ENCODE measurements at regions not wholly inside any gene's neighbourhood (a gene's known extent, or its start where the extent isn't known, plus 50 kb on each side); places are given as distances from the start of the nearest gene placed in this dataset.

DNA sequence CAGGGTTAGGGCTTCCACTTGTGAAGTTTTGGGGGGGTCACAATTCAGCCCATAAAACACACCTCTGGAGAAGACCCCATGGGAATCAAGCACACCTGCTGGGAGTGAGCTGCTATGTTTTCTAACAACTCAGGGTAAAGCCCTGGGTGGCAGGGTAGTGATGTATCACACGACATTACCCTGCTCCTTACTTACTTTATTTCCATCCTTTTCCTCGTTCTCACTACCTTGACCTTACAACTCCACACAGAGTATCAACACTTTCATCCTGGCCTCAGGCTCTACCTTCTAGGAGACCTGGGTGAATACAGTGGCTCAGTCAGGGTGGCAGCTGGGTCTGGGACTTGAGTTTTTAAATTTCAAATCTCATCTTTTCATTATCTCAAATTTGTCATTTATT is 290.3 kb downstream of the CYRIA start:
- no peak overlapping the region; a peak in 1 of 5 replicates for H3K4me3 Mint-ChIP-seq
- Histone ChIP-seq H3K27ac (ENCODE audit: insufficient read length, low read depth, low read length) (no peak overlapping the region), H2AFZ (ENCODE audit: low read length) (no peak overlapping the region), H4K91ac (ENCODE audit: insufficient read length, low read depth, low read length) (no peak overlapping the region), H3K9ac (ENCODE audit: extremely low read depth, insufficient read length, low read length) (no peak overlapping the region), H2BK12ac (ENCODE audit: insufficient read length, low read depth, low read length) (no peak overlapping the region), H3K79me1 (ENCODE audit: insufficient read depth, low read depth, low read length, poor library complexity, severe bottlenecking) (no peaks in the 10 kb centered on the region), H3K18ac (ENCODE audit: insufficient read length, low read depth, low read length) (no peak overlapping the region), H3K27me3 (ENCODE audit: insufficient read depth, low read length) (no peaks in the 10 kb centered on the region), H3K4ac (ENCODE audit: low read depth, low read length) (no peak overlapping the region), H4K8ac (replicated peaks; ENCODE audit: insufficient read length, low read depth, low read length) (no peak overlapping the region), H2BK15ac (ENCODE audit: low read depth, low read length) (no peak overlapping the region), H2AK5ac (ENCODE audit: insufficient read length, low read length) (no peak overlapping the region), H4K20me1 (ENCODE audit: control insufficient read depth, insufficient read depth, insufficient read length) (no peaks in the 10 kb centered on the region), H4K5ac (ENCODE audit: insufficient read length, low read depth, low read length) (no peak overlapping the region), H2BK120ac (ENCODE audit: low read depth, low read length, poor library complexity, severe bottlenecking) (no peak overlapping the region), H3K79me2 (ENCODE audit: insufficient read depth, low read length) (no peaks in the 10 kb centered on the region), H3K56ac (ENCODE audit: insufficient read length, low read depth, low read length) (no peak overlapping the region), H3T11ph (ENCODE audit: low read length) (no peak overlapping the region), H3K4me1 (ENCODE audit: insufficient read depth, low read length) (no peaks in the 10 kb centered on the region), H3K23ac (ENCODE audit: insufficient read length, low read depth, low read length) (no peak overlapping the region), H2BK5ac (ENCODE audit: insufficient read length, low read length) (no peak overlapping the region), H2BK20ac (ENCODE audit: low read depth, low read length, poor library complexity, severe bottlenecking) (no peak overlapping the region), H3K14ac (ENCODE audit: insufficient read depth, low read length) (no peak overlapping the region), H3K9me3 (ENCODE audit: control insufficient read depth, low read depth, low read length) (no peaks in the 10 kb centered on the region), H3K4me2 (ENCODE audit: insufficient read depth, insufficient read length, low read length) (no peak overlapping the region), H3K23me2 (ENCODE audit: insufficient read length, low read depth, low read length, poor library complexity, severe bottlenecking) (no peaks in the 10 kb centered on the region)
- TF ChIP-seq, protein P1, sequence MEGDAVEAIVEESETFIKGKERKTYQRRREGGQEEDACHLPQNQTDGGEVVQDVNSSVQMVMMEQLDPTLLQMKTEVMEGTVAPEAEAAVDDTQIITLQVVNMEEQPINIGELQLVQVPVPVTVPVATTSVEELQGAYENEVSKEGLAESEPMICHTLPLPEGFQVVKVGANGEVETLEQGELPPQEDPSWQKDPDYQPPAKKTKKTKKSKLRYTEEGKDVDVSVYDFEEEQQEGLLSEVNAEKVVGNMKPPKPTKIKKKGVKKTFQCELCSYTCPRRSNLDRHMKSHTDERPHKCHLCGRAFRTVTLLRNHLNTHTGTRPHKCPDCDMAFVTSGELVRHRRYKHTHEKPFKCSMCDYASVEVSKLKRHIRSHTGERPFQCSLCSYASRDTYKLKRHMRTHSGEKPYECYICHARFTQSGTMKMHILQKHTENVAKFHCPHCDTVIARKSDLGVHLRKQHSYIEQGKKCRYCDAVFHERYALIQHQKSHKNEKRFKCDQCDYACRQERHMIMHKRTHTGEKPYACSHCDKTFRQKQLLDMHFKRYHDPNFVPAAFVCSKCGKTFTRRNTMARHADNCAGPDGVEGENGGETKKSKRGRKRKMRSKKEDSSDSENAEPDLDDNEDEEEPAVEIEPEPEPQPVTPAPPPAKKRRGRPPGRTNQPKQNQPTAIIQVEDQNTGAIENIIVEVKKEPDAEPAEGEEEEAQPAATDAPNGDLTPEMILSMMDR (conservative IDR thresholded peaks at IDR 0.05): no peak
- peaks cover 2 to 4% of the 10 kb centered on the region in 2 experiments; a peak in 3 of 5 replicates for H3K9me3 Mint-ChIP-seq
- H3K36me3 Mint-ChIP-seq (ENCODE audit: insufficient read depth in 1 of 3, low read depth in 3 of 3): no peaks in the 10 kb centered on the region
- DNase-seq: no peak
- 100% methylated on average over 1 of the region's 2 CpGs for WGBS (ENCODE audit: extremely low coverage, insufficient read length, low lambda C conversion rate)
- H3K27ac Mint-ChIP-seq: no peak overlapping the region
- H3K27me3 Mint-ChIP-seq (ENCODE audit: low read depth): peaks cover 2% of the 10 kb centered on the region; the same call in 1 of the 2 replicates
- peaks cover 0 to 4% of the 10 kb centered on the region in 2 experiments; a peak in 1 of 4 replicates for H3K4me1 Mint-ChIP-seq

All from H9 (cell line).